ENCODE measurements at regions not wholly inside any gene's neighbourhood (a gene's known extent, or its start where the extent isn't known, plus 50 kb on each side); places are given as distances from the start of the nearest gene placed in this dataset.

GRCh38 chr9:28064241-28064815 lies 491.0 kb upstream of the C9orf72 start:
- TF ChIP-seq POLR2A (IDR thresholded peaks at IDR 0.05; ENCODE audit: low read depth, low read length): no peak
- TF ChIP-seq CTCF (IDR thresholded peaks at IDR 0.05; ENCODE audit: extremely low read depth in 1 of 2, insufficient read depth in 1 of 2, low read depth in 1 of 2, low read length in 2 of 2): no peak
- TF ChIP-seq FOS (IDR thresholded peaks at IDR 0.05; ENCODE audit: borderline replicate concordance, insufficient read depth, low read length): no peak
- TF ChIP-seq POLR2AphosphoS5 (IDR thresholded peaks at IDR 0.05; ENCODE audit: insufficient read depth, low read depth, low read length): no peak
- TF ChIP-seq EZH2 (IDR thresholded peaks at IDR 0.05; ENCODE audit: borderline replicate concordance, low read depth, low read length, severe bottlenecking): no peak
